Loucy (cell line): ENCODE measurements at regions not wholly inside any gene's neighbourhood (a gene's known extent, or its start where the extent isn't known, plus 50 kb on each side); places are given as distances from the start of the nearest gene placed in this dataset.

ENCODE experiments used
- H2AFZ ChIP-seq: fragments of 200-600 bp; sonication (generic); 2 replicates; pipeline ENCODE4 v1.6.0; 2016; ENCODE audit warnings: antibody characterized with exemption, mild to moderate bottlenecking, low read length, moderate library complexity
- H3F3A ChIP-seq: fragments of 200-600 bp; 2 replicates; pipeline ENCODE4 v1.6.0; 2016; ENCODE audit warnings: antibody characterized with exemption, low read depth, mild to moderate bottlenecking
- H3K27me3 ChIP-seq: fragments of 200-600 bp; sonication (generic); 2 replicates; pipeline ENCODE4 v1.6.1; 2014; ENCODE audit warnings: low read length, mild to moderate bottlenecking; ENCODE audit not compliant: insufficient read depth, poor library complexity, severe bottlenecking
- H3K36me3 ChIP-seq: fragments of 200-600 bp; sonication (generic); 2 replicates; pipeline ENCODE4 v1.6.1; 2016; ENCODE audit warnings: low read length; ENCODE audit not compliant: insufficient read depth
- H3K4me1 ChIP-seq: fragments of 200-600 bp; sonication (generic); 2 replicates; pipeline ENCODE4 v1.5.1; 2014; ENCODE audit warnings: low read length, mild to moderate bottlenecking; ENCODE audit not compliant: insufficient read depth, poor library complexity, severe bottlenecking
- H3K4me2 ChIP-seq: fragments of 200-600 bp; sonication (generic); 2 replicates; pipeline ENCODE4 v1.6.0; 2014; ENCODE audit warnings: antibody characterized with exemption, low read length, low read depth, mild to moderate bottlenecking; ENCODE audit not compliant: poor library complexity, severe bottlenecking
- H3K4me3 ChIP-seq: fragments of 200-600 bp; sonication (generic); 2 replicates; pipeline ENCODE4 v1.5.1; 2014; ENCODE audit warnings: low read length, mild to moderate bottlenecking, mixed read lengths; ENCODE audit not compliant: poor library complexity, severe bottlenecking
- H3K79me2 ChIP-seq: fragments of 200-600 bp; sonication (generic); 2 replicates; pipeline ENCODE4 v1.6.1; 2014; ENCODE audit warnings: low read length; ENCODE audit not compliant: insufficient read depth
- H3K9ac ChIP-seq: fragments of 200-600 bp; sonication (generic); 2 replicates; pipeline ENCODE4 v1.6.0; 2014; ENCODE audit warnings: mild to moderate bottlenecking, low read depth, low read length, moderate library complexity; ENCODE audit not compliant: poor library complexity, severe bottlenecking
- H3K9me2 ChIP-seq: fragments of 200-600 bp; sonication (generic); replicated peaks from 2 replicates; pipeline ENCODE4 v1.6.1; 2016; ENCODE audit warnings: low read depth, low read length, mixed read lengths
- H3K9me3 ChIP-seq: fragments of 200-600 bp; sonication (generic); 2 replicates; pipeline ENCODE4 v1.6.1; 2014; ENCODE audit warnings: mild to moderate bottlenecking, antibody characterized with exemption, low read length, low read depth; ENCODE audit not compliant: insufficient read depth
- H4K20me1 ChIP-seq: fragments of 200-600 bp; sonication (generic); 2 replicates; pipeline ENCODE4 v1.6.0; 2014; ENCODE audit warnings: antibody characterized with exemption, low read length, mild to moderate bottlenecking; ENCODE audit not compliant: insufficient read depth, poor library complexity, severe bottlenecking
- EZH2phosphoT487 ChIP-seq: fragments of 200-600 bp; IDR thresholded peaks from 2 replicates; pipeline ENCODE4 v1.6.1; 2018; ENCODE audit warnings: antibody characterized with exemption, mild to moderate bottlenecking, moderate library complexity, borderline replicate concordance
- TF ChIP-seq, protein P1 (sequence below): fragments of 200-600 bp; sonication (generic); conservative IDR thresholded peaks from 2 replicates; pipeline ENCODE4 v1.5.1; 2014; ENCODE audit warnings: mild to moderate bottlenecking, antibody characterized with exemption, low read length

DNA sequence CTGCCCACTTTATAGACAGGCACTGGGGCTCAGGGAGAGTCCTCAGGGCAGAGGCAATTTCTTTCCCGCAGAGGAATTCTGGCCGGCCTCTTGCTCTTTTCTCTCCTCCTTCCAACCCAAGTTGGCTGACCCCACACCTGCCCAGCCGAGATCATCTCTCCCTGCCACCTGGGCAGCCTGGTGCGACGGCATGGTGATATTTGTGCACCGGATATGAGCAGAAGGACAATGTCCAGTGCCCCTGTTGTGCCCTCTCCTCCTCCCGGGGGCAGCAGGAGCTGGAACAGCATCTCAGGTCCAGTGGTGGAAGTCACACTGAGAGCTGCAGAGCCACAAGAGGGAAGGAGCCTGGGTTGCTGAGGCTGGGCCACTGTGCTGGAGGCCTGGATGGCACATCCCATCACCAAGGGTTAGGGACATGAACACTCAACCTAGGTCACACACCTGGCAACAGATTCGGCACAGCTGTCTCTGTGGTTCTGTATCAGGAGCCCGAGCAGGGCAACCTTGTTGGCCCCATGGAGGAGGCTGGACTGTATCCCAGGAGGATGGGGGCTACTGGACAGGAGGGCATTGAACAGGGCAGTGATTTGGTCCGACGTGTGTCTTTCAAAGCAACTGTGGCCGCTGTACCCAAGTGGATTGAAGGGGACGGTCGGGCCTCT lies 57.7 kb upstream of the DIO3 start:
- no peaks in the 10 kb centered on the region for H3K79me2 ChIP-seq
- no peaks in the 10 kb centered on the region for H3K9me2 ChIP-seq
- H2AFZ ChIP-seq, result no peak overlapping the region
- no peaks in the 10 kb centered on the region for H4K20me1 ChIP-seq
- no peak overlapping the region for H3K4me3 ChIP-seq
- H3K9me3 ChIP-seq, result no peaks in the 10 kb centered on the region; the same call in 1 of the 2 replicates
- no peaks in the 10 kb centered on the region for H3K27me3 ChIP-seq
- no peaks in the 10 kb centered on the region for H3K4me1 ChIP-seq
- H3K9ac ChIP-seq, result no peak overlapping the region
- no peak for TF ChIP-seq EZH2phosphoT487
- TF ChIP-seq, protein P1, sequence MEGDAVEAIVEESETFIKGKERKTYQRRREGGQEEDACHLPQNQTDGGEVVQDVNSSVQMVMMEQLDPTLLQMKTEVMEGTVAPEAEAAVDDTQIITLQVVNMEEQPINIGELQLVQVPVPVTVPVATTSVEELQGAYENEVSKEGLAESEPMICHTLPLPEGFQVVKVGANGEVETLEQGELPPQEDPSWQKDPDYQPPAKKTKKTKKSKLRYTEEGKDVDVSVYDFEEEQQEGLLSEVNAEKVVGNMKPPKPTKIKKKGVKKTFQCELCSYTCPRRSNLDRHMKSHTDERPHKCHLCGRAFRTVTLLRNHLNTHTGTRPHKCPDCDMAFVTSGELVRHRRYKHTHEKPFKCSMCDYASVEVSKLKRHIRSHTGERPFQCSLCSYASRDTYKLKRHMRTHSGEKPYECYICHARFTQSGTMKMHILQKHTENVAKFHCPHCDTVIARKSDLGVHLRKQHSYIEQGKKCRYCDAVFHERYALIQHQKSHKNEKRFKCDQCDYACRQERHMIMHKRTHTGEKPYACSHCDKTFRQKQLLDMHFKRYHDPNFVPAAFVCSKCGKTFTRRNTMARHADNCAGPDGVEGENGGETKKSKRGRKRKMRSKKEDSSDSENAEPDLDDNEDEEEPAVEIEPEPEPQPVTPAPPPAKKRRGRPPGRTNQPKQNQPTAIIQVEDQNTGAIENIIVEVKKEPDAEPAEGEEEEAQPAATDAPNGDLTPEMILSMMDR, result no peak
- H3K4me2 ChIP-seq, result no peak overlapping the region
- no peaks in the 10 kb centered on the region for H3F3A ChIP-seq
- no peaks in the 10 kb centered on the region for H3K36me3 ChIP-seq

DNA sequence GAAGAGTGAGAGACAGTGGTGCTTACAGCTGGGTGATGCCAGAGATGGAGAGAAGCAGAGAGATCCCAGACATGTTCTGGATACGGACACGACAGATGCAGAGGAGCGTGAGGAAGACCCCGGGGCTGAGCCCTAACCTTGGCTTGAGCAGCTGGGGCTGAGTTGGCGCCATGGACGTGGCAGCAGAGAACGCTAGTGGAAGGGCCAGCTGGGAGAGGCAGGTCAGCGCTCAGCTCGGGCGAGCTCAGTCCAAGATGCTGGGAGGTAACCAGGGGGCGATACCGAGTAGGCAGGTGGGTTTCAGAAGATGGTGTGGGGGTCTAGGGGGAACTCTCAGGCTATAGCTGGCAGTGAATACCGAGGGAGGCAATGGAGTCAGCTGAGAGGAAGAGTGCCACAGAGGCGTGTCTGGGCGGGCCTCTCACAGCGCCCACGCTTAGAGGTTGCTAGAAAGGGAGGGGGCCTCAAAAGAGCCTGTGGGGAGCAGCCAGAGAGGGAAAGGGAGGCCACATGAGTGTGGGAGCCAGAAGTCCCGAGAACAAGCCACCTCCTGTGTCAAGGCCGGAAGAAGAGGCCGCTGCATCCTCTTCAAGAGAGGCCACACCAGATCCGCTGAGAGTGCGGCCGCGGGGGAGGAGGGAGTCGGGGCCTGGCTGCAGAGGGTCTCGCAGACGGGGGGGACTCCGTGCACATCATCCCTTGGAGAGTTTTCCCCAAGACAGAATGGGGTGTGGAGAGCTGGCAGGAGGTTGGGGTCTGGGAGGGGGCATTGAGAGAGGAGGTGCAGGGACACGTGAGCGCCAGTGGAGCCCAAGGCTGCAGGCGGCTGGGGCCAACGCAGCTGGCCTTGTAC lies 57.0 kb upstream of the DIO3 start:
- no peaks in the 10 kb centered on the region for H3K27me3 ChIP-seq
- no peaks in the 10 kb centered on the region for H3K79me2 ChIP-seq
- H3K36me3 ChIP-seq, result no peaks in the 10 kb centered on the region
- H2AFZ ChIP-seq, result no peak overlapping the region
- H3K9ac ChIP-seq, result no peak overlapping the region
- no peaks in the 10 kb centered on the region for H3K9me2 ChIP-seq
- H3K4me3 ChIP-seq, result no peak overlapping the region
- no peaks in the 10 kb centered on the region for H4K20me1 ChIP-seq
- TF ChIP-seq, protein P1, result no peak
- no peak for TF ChIP-seq EZH2phosphoT487
- H3F3A ChIP-seq, result no peaks in the 10 kb centered on the region
- H3K4me2 ChIP-seq, result no peak overlapping the region
- H3K4me1 ChIP-seq, result no peaks in the 10 kb centered on the region
- H3K9me3 ChIP-seq, result no peaks in the 10 kb centered on the region; the same call in 1 of the 2 replicates

DNA sequence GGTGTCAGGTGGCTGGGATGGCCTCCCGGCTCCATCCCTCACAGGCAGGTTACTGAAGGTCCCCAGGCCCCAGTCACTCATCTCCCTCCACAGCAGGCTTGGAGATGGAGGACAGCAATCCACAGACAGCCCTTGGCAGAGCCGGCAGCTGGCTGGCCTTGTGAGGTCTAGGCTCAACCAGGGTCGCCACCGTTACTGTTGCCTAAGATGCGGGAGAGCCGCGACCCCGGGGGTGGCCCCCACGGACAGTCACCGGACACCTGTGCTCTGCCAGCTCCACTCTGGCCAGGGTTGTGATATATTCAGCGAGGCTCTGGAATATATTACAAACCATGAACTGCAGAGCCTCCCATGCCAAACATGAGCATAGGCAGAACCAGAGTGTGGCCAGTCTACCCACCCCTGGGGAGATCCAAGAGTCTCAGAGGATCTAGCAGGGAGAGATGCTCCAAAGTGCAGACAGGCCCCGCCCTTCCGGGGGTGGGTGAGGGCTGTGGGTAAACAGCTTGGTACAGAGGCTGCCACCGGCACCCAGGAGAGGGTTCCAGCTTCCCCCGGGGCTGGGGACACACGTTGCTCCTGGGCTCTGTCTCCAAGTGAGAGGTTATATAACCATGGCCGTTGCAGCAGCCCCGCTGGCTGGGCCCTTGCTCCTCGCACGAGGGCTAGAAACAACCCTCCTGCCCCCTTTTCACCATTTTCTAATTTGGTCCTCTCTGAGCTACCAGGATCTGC lies 55.9 kb upstream of the DIO3 start:
- Histone ChIP-seq H3K79me2 (no peaks in the 10 kb centered on the region), H3K36me3 (no peaks in the 10 kb centered on the region), H3K4me3 (no peak overlapping the region), H3K9me3 (no peaks in the 10 kb centered on the region; the same call in 1 of the 2 replicates), H3K27me3 (no peaks in the 10 kb centered on the region), H3K4me2 (no peak overlapping the region), H4K20me1 (no peaks in the 10 kb centered on the region), H3K9ac (no peak overlapping the region), H3F3A (no peaks in the 10 kb centered on the region), H3K9me2 (no peaks in the 10 kb centered on the region), H2AFZ (no peak overlapping the region), H3K4me1 (no peaks in the 10 kb centered on the region)
- TF ChIP-seq, protein P1, result no peak
- TF ChIP-seq EZH2phosphoT487, result no peak
